Mammary epithelial cell (primary cell): ENCODE measurements at regions not wholly inside any gene's neighbourhood (a gene's known extent, or its start where the extent isn't known, plus 50 kb on each side); places are given as distances from the start of the nearest gene placed in this dataset.

ENCODE experiments used
- EZH2 ChIP-seq: IDR thresholded peaks from 2 replicates; pipeline ENCODE4 v1.6.1; 2012; ENCODE audit warnings: low read length, inconsistent platforms, borderline replicate concordance
- TF ChIP-seq, protein P1 (sequence below), 2 donors: IDR thresholded peaks in 1 of 2; conservative IDR thresholded peaks in 1 of 2; 2 replicates each; pipeline ENCODE4 v1.5.1; 2011 to 2012; ENCODE audit warnings: inconsistent platforms in 2 of 2, low read length in 2 of 2, mild to moderate bottlenecking in 2 of 2, control low read depth in 1 of 2, low read depth in 1 of 2; ENCODE audit not compliant: insufficient read depth in 1 of 2; ENCODE audit errors: extremely low read depth in 1 of 2

DNA sequence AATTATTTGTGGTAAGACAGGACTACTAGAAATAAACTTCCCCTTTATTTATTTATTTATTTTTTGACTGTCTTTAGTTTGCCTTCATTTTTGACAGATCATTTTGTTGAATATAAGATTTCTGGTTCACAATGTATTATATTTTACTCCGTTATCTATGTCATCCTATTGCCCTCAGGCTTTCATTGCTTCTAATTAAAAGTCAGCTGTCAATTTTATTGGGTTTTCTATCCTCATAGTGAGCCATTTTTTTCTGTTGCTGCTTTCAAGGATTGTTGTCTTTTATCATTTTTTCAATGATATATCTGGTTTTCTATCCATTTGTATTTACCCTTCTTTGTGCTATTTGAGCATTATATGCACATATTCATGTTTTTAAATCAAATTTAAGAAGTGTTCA, 866.2 kb downstream of the LRRIQ3 start:
- TF ChIP-seq, protein P1, sequence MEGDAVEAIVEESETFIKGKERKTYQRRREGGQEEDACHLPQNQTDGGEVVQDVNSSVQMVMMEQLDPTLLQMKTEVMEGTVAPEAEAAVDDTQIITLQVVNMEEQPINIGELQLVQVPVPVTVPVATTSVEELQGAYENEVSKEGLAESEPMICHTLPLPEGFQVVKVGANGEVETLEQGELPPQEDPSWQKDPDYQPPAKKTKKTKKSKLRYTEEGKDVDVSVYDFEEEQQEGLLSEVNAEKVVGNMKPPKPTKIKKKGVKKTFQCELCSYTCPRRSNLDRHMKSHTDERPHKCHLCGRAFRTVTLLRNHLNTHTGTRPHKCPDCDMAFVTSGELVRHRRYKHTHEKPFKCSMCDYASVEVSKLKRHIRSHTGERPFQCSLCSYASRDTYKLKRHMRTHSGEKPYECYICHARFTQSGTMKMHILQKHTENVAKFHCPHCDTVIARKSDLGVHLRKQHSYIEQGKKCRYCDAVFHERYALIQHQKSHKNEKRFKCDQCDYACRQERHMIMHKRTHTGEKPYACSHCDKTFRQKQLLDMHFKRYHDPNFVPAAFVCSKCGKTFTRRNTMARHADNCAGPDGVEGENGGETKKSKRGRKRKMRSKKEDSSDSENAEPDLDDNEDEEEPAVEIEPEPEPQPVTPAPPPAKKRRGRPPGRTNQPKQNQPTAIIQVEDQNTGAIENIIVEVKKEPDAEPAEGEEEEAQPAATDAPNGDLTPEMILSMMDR (conservative IDR thresholded peaks at IDR 0.05 in 1 of 2, IDR thresholded peaks at IDR 0.05 in 1 of 2; ENCODE audit: extremely low read depth in 1 of 2, insufficient read depth in 1 of 2, low read depth in 1 of 2, low read length in 2 of 2): no peak
- TF ChIP-seq EZH2: no peak
